ENCODE measurements at regions not wholly inside any gene's neighbourhood (a gene's known extent, or its start where the extent isn't known, plus 50 kb on each side); places are given as distances from the start of the nearest gene placed in this dataset.

DNA sequence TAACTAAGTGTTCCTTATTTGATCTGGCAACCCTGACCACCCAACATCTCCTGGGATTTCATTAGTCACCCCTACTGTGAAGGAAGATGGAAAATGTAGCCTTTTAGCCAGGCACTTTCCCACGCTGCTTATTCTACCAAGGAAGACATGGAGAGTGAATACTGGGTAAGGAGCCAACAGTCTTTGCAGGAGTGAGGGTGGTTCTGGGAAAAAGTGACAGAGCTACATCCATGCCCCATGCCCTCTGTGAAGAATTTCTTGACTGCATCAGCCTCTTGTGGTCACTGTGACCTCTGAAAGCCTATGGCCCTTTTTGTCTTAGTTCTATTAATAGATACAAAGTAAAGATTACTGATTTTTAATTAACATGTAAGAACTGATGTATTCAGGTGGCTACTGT lies 196.0 kb upstream of the EEA1 start:
- TF ChIP-seq POLR2AphosphoS5 (IDR thresholded peaks at IDR 0.05) = no peak
- TF ChIP-seq, protein P1, sequence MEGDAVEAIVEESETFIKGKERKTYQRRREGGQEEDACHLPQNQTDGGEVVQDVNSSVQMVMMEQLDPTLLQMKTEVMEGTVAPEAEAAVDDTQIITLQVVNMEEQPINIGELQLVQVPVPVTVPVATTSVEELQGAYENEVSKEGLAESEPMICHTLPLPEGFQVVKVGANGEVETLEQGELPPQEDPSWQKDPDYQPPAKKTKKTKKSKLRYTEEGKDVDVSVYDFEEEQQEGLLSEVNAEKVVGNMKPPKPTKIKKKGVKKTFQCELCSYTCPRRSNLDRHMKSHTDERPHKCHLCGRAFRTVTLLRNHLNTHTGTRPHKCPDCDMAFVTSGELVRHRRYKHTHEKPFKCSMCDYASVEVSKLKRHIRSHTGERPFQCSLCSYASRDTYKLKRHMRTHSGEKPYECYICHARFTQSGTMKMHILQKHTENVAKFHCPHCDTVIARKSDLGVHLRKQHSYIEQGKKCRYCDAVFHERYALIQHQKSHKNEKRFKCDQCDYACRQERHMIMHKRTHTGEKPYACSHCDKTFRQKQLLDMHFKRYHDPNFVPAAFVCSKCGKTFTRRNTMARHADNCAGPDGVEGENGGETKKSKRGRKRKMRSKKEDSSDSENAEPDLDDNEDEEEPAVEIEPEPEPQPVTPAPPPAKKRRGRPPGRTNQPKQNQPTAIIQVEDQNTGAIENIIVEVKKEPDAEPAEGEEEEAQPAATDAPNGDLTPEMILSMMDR (IDR thresholded peaks at IDR 0.05) = no peak
- no peak for TF ChIP-seq POLR2A (IDR thresholded peaks at IDR 0.05)
